DMS79 (cell line): ENCODE measurements at regions not wholly inside any gene's neighbourhood (a gene's known extent, or its start where the extent isn't known, plus 50 kb on each side); places are given as distances from the start of the nearest gene placed in this dataset.
A peak's percentile ranks its signal among the peaks of the same experiment; 100 is the strongest.

Experiments used
- DNase-seq: peaks from one replicate; lab custom pipeline; 2025; lab: John Stamatoyannopoulos, UW

- DNase-seq = no peak
These were observed 71.0 kb upstream of the TAF1B start for GRCh38 chr2:9772035-9772998.

- DNase-seq = no peak
These were observed 70.0 kb upstream of the TAF1B start for GRCh38 chr2:9772999-9773902.

GRCh38 chr2:9773903-9774239 lies 69.4 kb upstream of the TAF1B start:
- no peak for DNase-seq

GRCh38 chr2:9774266-9774665 lies 69.0 kb upstream of the TAF1B start:
- DNase-seq = no peak

GRCh38 chr2:9775351-9775750 lies 67.9 kb upstream of the TAF1B start:
- no peak for DNase-seq

GRCh38 chr2:9775999-9776712 lies 67.1 kb upstream of the TAF1B start:
- DNase-seq = no peak

GRCh38 chr2:9777081-9777480 lies 66.2 kb upstream of the TAF1B start:
- no peak for DNase-seq

GRCh38 chr2:9778012-9778411 lies 65.3 kb upstream of the TAF1B start:
- DNase-seq = no peak

- DNase-seq = no peak
These were observed 64.6 kb upstream of the TAF1B start for GRCh38 chr2:9778471-9779316.

- DNase-seq = no peak
These were observed 63.5 kb upstream of the TAF1B start for GRCh38 chr2:9779596-9780264.

- DNase-seq = no peak
These were observed 62.7 kb upstream of the TAF1B start for GRCh38 chr2:9780368-9781130.

- no peak for DNase-seq
These were observed 62.0 kb upstream of the TAF1B start for GRCh38 chr2:9781252-9781651.

- DNase-seq = peak; percentile 44
These were observed 61.0 kb upstream of the TAF1B start for GRCh38 chr2:9782197-9782719.

GRCh38 chr2:9789371-9789770 lies 53.9 kb upstream of the TAF1B start:
- DNase-seq = no peak

GRCh38 chr2:9790702-9791225 lies 52.5 kb upstream of the TAF1B start:
- DNase-seq = no peak

GRCh38 chr2:9791711-9792110 lies 51.6 kb upstream of the TAF1B start:
- no peak for DNase-seq

- DNase-seq = no peak
These were observed 49.9 kb upstream of the TAF1B start for GRCh38 chr2:9793156-9793917.
